ENCODE measurements at regions not wholly inside any gene's neighbourhood (a gene's known extent, or its start where the extent isn't known, plus 50 kb on each side); places are given as distances from the start of the nearest gene placed in this dataset.

DNA sequence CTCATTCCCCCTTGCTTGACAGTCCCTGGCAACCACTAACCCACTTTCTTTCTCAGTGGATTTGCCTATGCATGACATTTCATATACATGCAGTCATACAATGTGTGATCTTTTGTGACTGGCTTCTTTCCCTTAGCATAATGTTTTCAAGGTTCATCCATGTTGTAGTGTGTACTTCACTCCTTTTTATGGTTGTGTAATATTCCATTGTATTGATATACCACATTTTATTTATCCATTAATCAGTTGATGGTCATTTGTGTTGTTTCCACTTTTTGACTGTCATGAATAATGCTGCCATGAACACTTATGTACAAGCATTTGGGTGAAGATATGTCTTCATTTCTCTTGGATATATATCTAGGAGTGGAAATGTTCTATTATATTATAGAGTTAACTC lies 127.7 kb upstream of the GRIK3 start:
- TF ChIP-seq, protein P1, sequence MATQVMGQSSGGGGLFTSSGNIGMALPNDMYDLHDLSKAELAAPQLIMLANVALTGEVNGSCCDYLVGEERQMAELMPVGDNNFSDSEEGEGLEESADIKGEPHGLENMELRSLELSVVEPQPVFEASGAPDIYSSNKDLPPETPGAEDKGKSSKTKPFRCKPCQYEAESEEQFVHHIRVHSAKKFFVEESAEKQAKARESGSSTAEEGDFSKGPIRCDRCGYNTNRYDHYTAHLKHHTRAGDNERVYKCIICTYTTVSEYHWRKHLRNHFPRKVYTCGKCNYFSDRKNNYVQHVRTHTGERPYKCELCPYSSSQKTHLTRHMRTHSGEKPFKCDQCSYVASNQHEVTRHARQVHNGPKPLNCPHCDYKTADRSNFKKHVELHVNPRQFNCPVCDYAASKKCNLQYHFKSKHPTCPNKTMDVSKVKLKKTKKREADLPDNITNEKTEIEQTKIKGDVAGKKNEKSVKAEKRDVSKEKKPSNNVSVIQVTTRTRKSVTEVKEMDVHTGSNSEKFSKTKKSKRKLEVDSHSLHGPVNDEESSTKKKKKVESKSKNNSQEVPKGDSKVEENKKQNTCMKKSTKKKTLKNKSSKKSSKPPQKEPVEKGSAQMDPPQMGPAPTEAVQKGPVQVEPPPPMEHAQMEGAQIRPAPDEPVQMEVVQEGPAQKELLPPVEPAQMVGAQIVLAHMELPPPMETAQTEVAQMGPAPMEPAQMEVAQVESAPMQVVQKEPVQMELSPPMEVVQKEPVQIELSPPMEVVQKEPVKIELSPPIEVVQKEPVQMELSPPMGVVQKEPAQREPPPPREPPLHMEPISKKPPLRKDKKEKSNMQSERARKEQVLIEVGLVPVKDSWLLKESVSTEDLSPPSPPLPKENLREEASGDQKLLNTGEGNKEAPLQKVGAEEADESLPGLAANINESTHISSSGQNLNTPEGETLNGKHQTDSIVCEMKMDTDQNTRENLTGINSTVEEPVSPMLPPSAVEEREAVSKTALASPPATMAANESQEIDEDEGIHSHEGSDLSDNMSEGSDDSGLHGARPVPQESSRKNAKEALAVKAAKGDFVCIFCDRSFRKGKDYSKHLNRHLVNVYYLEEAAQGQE (IDR thresholded peaks at IDR 0.05; ENCODE audit: insufficient replicate concordance, low read depth) = no peak
- TF ChIP-seq, protein P2, sequence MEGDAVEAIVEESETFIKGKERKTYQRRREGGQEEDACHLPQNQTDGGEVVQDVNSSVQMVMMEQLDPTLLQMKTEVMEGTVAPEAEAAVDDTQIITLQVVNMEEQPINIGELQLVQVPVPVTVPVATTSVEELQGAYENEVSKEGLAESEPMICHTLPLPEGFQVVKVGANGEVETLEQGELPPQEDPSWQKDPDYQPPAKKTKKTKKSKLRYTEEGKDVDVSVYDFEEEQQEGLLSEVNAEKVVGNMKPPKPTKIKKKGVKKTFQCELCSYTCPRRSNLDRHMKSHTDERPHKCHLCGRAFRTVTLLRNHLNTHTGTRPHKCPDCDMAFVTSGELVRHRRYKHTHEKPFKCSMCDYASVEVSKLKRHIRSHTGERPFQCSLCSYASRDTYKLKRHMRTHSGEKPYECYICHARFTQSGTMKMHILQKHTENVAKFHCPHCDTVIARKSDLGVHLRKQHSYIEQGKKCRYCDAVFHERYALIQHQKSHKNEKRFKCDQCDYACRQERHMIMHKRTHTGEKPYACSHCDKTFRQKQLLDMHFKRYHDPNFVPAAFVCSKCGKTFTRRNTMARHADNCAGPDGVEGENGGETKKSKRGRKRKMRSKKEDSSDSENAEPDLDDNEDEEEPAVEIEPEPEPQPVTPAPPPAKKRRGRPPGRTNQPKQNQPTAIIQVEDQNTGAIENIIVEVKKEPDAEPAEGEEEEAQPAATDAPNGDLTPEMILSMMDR (IDR thresholded peaks at IDR 0.05; ENCODE audit: insufficient read depth, low read length) = no peak
- no peak for TF ChIP-seq SPI1 (IDR thresholded peaks at IDR 0.05; ENCODE audit: borderline replicate concordance, low read depth)
